ENCODE measurements at regions not wholly inside any gene's neighbourhood (a gene's known extent, or its start where the extent isn't known, plus 50 kb on each side); places are given as distances from the start of the nearest gene placed in this dataset.
A peak's percentile ranks its signal among the peaks of the same experiment; 100 is the strongest.

GRCh38 chr12:67449591-67450052 is 180.5 kb downstream of the CAND1 start:
- TF ChIP-seq JUND (IDR thresholded peaks at IDR 0.05; ENCODE audit: low read depth), result no peak
- no peak for DNase-seq (ENCODE audit: low read depth in 1 of 2, low spot score in 1 of 2)
- in situ Hi-C loops (cut with HindIII; ENCODE audit: low pct_unique_long_range_greater_than_20kb, low sequenced_read_pairs), result no loop called here

- in situ Hi-C loops (cut with HindIII; ENCODE audit: low pct_unique_long_range_greater_than_20kb, low sequenced_read_pairs), result no loop called here
- no peak for TF ChIP-seq JUND (IDR thresholded peaks at IDR 0.05; ENCODE audit: low read depth)
- no peak for DNase-seq (ENCODE audit: low read depth in 1 of 2, low spot score in 1 of 2)
Measured at GRCh38 chr12:67450441-67450840, 181.3 kb downstream of the CAND1 start.

GRCh38 chr12:67451206-67451605 is 182.0 kb downstream of the CAND1 start:
- DNase-seq (ENCODE audit: low read depth in 1 of 2, low spot score in 1 of 2), result peak in 1 of 2 experiments; percentile 37
- in situ Hi-C loops (cut with HindIII; ENCODE audit: low pct_unique_long_range_greater_than_20kb, low sequenced_read_pairs), result no loop called here
- TF ChIP-seq JUND (IDR thresholded peaks at IDR 0.05; ENCODE audit: low read depth), result no peak

GRCh38 chr12:67452119-67452805 is 183.1 kb downstream of the CAND1 start:
- TF ChIP-seq JUND (IDR thresholded peaks at IDR 0.05; ENCODE audit: low read depth), result no peak
- no peak for DNase-seq (ENCODE audit: low read depth in 1 of 2, low spot score in 1 of 2)
- in situ Hi-C loops (cut with HindIII; ENCODE audit: low pct_unique_long_range_greater_than_20kb, low sequenced_read_pairs), result no loop called here

- no peak for DNase-seq (ENCODE audit: low read depth in 1 of 2, low spot score in 1 of 2)
- TF ChIP-seq JUND (IDR thresholded peaks at IDR 0.05; ENCODE audit: low read depth), result no peak
- in situ Hi-C loops (cut with HindIII; ENCODE audit: low pct_unique_long_range_greater_than_20kb, low sequenced_read_pairs), result no loop called here
Measured at GRCh38 chr12:67453191-67453590, 184.0 kb downstream of the CAND1 start.

- TF ChIP-seq JUND (IDR thresholded peaks at IDR 0.05; ENCODE audit: low read depth), result no peak
- in situ Hi-C loops (cut with HindIII; ENCODE audit: low pct_unique_long_range_greater_than_20kb, low sequenced_read_pairs), result no loop called here
- no peak for DNase-seq (ENCODE audit: low read depth in 1 of 2, low spot score in 1 of 2)
Measured at GRCh38 chr12:67455236-67455635, 186.1 kb downstream of the CAND1 start.

- in situ Hi-C loops (cut with HindIII; ENCODE audit: low pct_unique_long_range_greater_than_20kb, low sequenced_read_pairs), result no loop called here
- no peak for TF ChIP-seq JUND (IDR thresholded peaks at IDR 0.05; ENCODE audit: low read depth)
- DNase-seq (ENCODE audit: low read depth in 1 of 2, low spot score in 1 of 2), result no peak
Measured at GRCh38 chr12:67456431-67456901, 187.3 kb downstream of the CAND1 start.

GRCh38 chr12:67457136-67457535 is 188.0 kb downstream of the CAND1 start:
- no peak for TF ChIP-seq JUND (IDR thresholded peaks at IDR 0.05; ENCODE audit: low read depth)
- in situ Hi-C loops (cut with HindIII; ENCODE audit: low pct_unique_long_range_greater_than_20kb, low sequenced_read_pairs), result no loop called here
- DNase-seq (ENCODE audit: low read depth in 1 of 2, low spot score in 1 of 2), result no peak

- no peak for TF ChIP-seq JUND (IDR thresholded peaks at IDR 0.05; ENCODE audit: low read depth)
- in situ Hi-C loops (cut with HindIII; ENCODE audit: low pct_unique_long_range_greater_than_20kb, low sequenced_read_pairs), result no loop called here
- peak in 1 of 2 experiments; percentile 42 for DNase-seq (ENCODE audit: low read depth in 1 of 2, low spot score in 1 of 2)
Measured at GRCh38 chr12:67457778-67458665, 188.9 kb downstream of the CAND1 start.

- no peak for TF ChIP-seq JUND (IDR thresholded peaks at IDR 0.05; ENCODE audit: low read depth)
- in situ Hi-C loops (cut with HindIII; ENCODE audit: low pct_unique_long_range_greater_than_20kb, low sequenced_read_pairs), result no loop called here
- no peak for DNase-seq (ENCODE audit: low read depth in 1 of 2, low spot score in 1 of 2)
Measured at GRCh38 chr12:67459173-67459572, 189.4 kb upstream of the DYRK2 start.

GRCh38 chr12:67459578-67459977 is 189.0 kb upstream of the DYRK2 start:
- in situ Hi-C loops (cut with HindIII; ENCODE audit: low pct_unique_long_range_greater_than_20kb, low sequenced_read_pairs), result no loop called here
- no peak for DNase-seq (ENCODE audit: low read depth in 1 of 2, low spot score in 1 of 2)
- no peak for TF ChIP-seq JUND (IDR thresholded peaks at IDR 0.05; ENCODE audit: low read depth)

- peak in 1 of 2 experiments; percentile 78 for DNase-seq (ENCODE audit: low read depth in 1 of 2, low spot score in 1 of 2)
- in situ Hi-C loops (cut with HindIII; ENCODE audit: low pct_unique_long_range_greater_than_20kb, low sequenced_read_pairs), result no loop called here
- no peak for TF ChIP-seq JUND (IDR thresholded peaks at IDR 0.05; ENCODE audit: low read depth)
Measured at GRCh38 chr12:67460388-67460787, 188.2 kb upstream of the DYRK2 start.
